GM10248 (cell line): ENCODE measurements at regions not wholly inside any gene's neighbourhood (a gene's known extent, or its start where the extent isn't known, plus 50 kb on each side); places are given as distances from the start of the nearest gene placed in this dataset.

Experiments
- CTCF ChIA-PET: fragments of 300-600 bp; sonication (Branson Sonifier 250); formaldehyde crosslinking; extraction: SDS; loops from one replicate; lab custom pipeline; 2021; ENCODE audit warnings: antibody characterized with exemption; lab: Yijun Ruan, JAX
- POLR2A ChIA-PET: fragments of 350-650 bp; sonication (Branson Sonifier 250); formaldehyde crosslinking; extraction: SDS; loops from one replicate; lab custom pipeline; 2020; ENCODE audit warnings: antibody characterized with exemption; lab: Yijun Ruan, JAX
- DNase-seq: peaks from one replicate; pipeline ENCODE4 v3.0.0; 2012; ENCODE audit errors: extremely low spot score
- TF ChIP-seq, protein P1 (sequence below): IDR thresholded peaks from 2 replicates; pipeline ENCODE4 v1.5.1; 2012; ENCODE audit warnings: mild to moderate bottlenecking, low read depth; ENCODE audit errors: extremely low read depth, missing control alignments, control extremely low read depth

DNA sequence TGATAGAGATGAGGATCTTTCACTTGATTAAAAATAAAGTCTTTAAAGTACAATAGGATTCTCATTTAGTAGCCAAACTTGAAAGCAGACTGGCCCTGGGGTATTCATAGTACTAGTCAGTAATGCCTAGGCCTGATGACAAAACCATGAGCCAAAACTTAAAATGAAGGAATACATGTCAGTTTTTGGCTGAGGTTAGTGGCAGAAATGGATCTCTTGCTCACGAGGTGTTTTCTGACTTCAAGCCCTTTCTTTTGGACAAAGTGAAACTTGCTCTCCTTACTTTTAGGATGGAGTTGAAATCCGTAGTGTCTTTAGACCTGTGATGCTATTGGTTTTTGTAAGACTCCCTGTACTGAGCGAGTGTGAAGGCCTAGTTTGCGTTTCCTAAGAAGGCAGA lies 157.7 kb downstream of the CCNG2 start:
- CTCF ChIA-PET = no interaction called here
- TF ChIP-seq, protein P1, sequence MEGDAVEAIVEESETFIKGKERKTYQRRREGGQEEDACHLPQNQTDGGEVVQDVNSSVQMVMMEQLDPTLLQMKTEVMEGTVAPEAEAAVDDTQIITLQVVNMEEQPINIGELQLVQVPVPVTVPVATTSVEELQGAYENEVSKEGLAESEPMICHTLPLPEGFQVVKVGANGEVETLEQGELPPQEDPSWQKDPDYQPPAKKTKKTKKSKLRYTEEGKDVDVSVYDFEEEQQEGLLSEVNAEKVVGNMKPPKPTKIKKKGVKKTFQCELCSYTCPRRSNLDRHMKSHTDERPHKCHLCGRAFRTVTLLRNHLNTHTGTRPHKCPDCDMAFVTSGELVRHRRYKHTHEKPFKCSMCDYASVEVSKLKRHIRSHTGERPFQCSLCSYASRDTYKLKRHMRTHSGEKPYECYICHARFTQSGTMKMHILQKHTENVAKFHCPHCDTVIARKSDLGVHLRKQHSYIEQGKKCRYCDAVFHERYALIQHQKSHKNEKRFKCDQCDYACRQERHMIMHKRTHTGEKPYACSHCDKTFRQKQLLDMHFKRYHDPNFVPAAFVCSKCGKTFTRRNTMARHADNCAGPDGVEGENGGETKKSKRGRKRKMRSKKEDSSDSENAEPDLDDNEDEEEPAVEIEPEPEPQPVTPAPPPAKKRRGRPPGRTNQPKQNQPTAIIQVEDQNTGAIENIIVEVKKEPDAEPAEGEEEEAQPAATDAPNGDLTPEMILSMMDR = no peak
- no peak for DNase-seq
- POLR2A ChIA-PET = no interaction called here

DNA sequence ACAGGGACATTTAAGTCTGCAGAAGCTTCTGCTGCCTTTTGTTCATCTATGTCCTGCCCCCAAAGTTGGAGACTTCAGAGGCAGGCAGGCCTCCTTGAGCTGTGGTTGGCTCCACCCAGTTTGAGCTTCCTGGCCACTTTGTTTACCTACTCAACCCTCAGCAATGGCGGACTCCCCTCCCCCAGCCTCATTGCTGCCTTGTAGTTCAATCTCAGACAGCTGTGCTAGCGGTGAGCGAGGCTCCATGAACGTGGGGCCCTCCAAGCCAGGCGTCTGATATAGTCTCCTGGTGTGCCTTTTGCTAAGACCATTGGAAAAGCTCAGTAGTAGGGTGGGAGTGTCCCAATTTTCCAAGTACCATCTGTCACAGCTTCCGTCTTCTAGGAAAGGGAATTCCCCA lies 170.1 kb downstream of the CCNG2 start:
- POLR2A ChIA-PET = no interaction called here
- TF ChIP-seq, protein P1 = no peak
- no peak for DNase-seq
- CTCF ChIA-PET = interaction anchor here (0.9 to 1.3 kb wide), 2 partner anchors 25 to 39 kb away, joined by 3 read pairs; no protein-coding TSS in a partner anchor

DNA sequence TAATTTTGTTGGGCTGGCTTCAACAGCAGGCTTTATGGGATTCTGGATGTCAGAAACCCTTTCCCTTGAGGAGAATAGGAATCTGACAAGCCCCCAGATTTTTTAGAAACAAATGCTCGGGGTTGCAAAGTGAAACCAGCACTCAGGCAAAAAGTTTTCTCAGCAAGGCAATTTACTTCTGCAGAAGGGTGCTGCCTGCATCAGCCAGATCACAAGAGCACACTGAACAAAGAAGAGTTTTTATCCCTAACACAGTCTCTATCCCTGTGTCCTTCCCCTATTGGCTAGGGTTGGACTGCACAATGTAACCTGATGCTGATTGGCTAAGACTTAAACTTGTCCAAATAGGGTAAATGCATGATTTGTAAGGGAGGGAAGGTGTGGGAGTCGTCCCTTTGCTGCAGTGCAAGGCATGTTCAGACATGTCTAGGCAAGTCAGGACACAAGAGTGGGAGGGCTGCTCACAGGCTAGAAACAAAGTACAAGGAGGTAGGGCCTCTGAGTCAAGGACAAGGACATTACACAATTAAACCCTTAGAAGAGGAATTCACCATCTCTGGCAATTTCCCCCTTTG lies 175.8 kb downstream of the CCNG2 start:
- CTCF ChIA-PET = no interaction called here
- TF ChIP-seq, protein P1 = no peak
- POLR2A ChIA-PET = no interaction called here

DNA sequence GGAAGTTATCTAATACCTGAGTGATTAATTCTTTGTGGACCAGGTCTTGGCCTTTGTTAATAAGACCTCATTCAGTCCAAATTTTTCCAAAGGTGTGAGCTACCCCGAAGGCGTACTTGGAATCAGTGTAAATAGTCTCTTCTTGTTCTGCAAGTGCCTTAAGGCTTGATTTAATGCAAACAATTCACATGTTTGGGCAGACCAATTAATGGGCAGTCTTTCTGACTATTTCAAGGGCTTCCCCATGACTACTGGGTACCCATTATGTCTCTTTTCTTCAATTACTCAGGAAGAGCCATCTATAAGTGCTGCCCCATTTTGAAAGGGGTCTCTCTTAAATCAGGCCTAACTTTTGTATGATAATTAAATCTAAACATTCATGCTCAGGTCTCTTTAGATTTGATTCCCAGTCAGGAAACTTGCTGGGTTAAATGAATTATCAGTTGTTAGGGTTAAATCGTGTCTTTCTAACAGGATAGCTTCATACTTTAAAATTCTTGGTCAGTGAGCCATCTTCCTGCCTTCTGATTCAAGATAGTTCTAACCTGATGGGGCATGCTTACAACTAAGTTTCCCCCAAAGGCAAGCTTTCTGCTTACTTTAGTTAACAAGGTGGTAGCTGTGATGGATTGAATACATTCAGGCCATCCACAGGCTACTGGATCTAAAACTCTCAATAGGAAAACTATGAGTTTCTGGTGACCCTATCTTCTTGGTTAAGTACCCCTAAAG lies 179.6 kb downstream of the CCNG2 start:
- no peak for DNase-seq
- TF ChIP-seq, protein P1 = no peak
- ChIA-PET POLR2A (no interaction called here), CTCF (interaction anchor here (1.1 to 1.2 kb wide), 3 partner anchors 14 to 22 kb away, joined by 3 to 4 read pairs (median 3); no protein-coding TSS in a partner anchor)

More for the DNA sequence above, 175.8 kb downstream of the CCNG2 start:
- DNase-seq = no peak

DNA sequence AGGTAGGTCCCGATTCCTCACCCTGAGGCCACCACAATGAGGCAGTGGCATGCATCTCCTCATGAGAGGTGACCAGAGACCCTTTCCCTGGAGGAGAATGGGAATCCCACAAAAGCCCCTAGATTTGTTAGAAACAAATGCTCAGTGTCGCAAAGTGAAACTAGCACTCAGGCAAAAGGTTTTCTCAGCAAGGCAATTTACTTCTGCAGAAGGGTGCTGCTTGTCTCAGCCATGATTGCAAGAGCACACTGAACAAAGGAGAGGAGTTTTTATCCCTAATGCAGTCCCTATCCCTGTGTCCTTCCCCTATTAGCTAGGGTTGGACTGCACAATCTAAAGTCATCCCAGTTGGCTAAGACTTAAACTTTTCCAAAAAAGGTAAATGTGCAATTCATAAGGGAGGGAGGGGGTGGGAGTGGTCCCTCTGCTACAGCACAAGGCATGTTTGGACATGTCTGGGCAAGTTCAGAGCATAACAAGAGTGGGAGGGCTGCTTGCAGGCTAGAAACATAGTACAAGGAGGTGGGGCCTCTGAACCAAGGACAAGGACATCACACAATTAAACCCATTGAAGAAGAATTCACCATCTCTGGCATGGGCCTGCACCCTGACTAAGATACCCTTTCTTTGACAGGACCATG lies 185.3 kb downstream of the CCNG2 start:
- ChIA-PET POLR2A (no interaction called here), CTCF (no interaction called here)
- DNase-seq = no peak
- TF ChIP-seq, protein P1 = no peak

DNA sequence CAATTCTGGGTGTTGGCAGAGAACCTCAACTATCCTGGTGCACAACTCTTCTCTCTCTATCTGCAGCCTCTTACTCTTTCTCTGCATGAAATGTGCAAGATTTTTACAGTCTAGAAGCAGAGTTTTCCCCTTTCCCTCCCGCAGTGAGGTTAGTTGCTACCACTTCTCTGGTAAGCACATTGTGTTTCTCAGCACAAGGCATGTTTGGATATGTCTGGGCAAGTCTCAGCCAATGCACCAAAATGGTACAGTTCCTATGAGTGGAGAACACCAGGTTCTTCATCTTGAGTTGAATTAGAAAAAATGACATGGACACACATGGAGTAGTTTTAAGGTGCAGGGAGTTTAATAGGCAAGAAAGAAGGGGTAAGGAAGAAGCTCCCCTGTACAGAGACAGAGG lies 187.0 kb downstream of the CCNG2 start:
- TF ChIP-seq, protein P1 = no peak
- ChIA-PET CTCF (interaction anchor here (0.7 to 2.4 kb wide), 5 partner anchors 9 to 105 kb away, joined by 3 to 11 read pairs (median 4); no protein-coding TSS in a partner anchor), POLR2A (no interaction called here)
- no peak for DNase-seq
